Spleen (tissue), 7 donors: ENCODE measurements at regions not wholly inside any gene's neighbourhood (a gene's known extent, or its start where the extent isn't known, plus 50 kb on each side); places are given as distances from the start of the nearest gene placed in this dataset.

ENCODE experiments used
- CTCF ChIP-seq, 11 experiments: fragments of 200-600 bp in 7 of 11; fragments of 450-650 bp in 4 of 11; sonication (generic) in 4 of 11; IDR thresholded peaks in 8 of 11; conservative IDR thresholded peaks in 3 of 11; 1 replicate in 7 of 11; 2 replicates in 4 of 11; pipeline versions ENCODE4 v1.4.0 to v1.8.0; 2016 to 2021; ENCODE audit warnings: antibody characterized with exemption in 11 of 11, inconsistent platforms in 4 of 11, mild to moderate bottlenecking in 1 of 11
- POLR2A ChIP-seq, 3 donors: fragments of 450-650 bp; IDR thresholded peaks; one replicate each; pipeline ENCODE4 v1.5.1; 2017; ENCODE audit warnings: antibody characterized with exemption in 3 of 3, mild to moderate bottlenecking in 1 of 3
- POLR2AphosphoS5 ChIP-seq, 3 donors: sonication (generic); formaldehyde crosslinking; IDR thresholded peaks; one replicate each; pipeline ENCODE4 v1.5.1; 2017; ENCODE audit warnings: antibody characterized with exemption in 3 of 3
- donor health status: DM: no; HTN: no; CAD: no; lungs with moderate emphysema.
- donor health status: DM: no; HTN: no; CAD: no.
- donor health status: DM: no; HTN: no; CAD: no.

- TF ChIP-seq CTCF (IDR thresholded peaks at IDR 0.05 in 8 of 11, conservative IDR thresholded peaks at IDR 0.05 in 3 of 11), result no peak
- TF ChIP-seq POLR2A (IDR thresholded peaks at IDR 0.05), result no peak
- no peak for TF ChIP-seq POLR2AphosphoS5 (IDR thresholded peaks at IDR 0.05)
These were observed 109.2 kb upstream of the NXT1 start for GRCh38 chr20:23241416-23241815.
